Endothelial cell of umbilical vein (primary cell): ENCODE measurements at regions not wholly inside any gene's neighbourhood (a gene's known extent, or its start where the extent isn't known, plus 50 kb on each side); places are given as distances from the start of the nearest gene placed in this dataset.

Experiments
- BruUV-seq: library from RNA; stranded (reverse); fragments of 400-500 nt; replicated peaks from 2 replicates; lab custom pipeline; 2021; lab: Mats Ljungman, UMichigan
- CTCF ChIA-PET: fragments of 300-600, 350-600 bp; sonication (Branson Sonifier 250); formaldehyde crosslinking; loops from one replicate; lab custom pipeline; 2021; ENCODE audit warnings: antibody characterized with exemption, inconsistent platforms; lab: Charles Lee
- POLR2A ChIA-PET: fragments of 300-600, 350-600 bp; sonication (Branson Sonifier 250); formaldehyde crosslinking; loops from one replicate; lab custom pipeline; 2021; ENCODE audit warnings: antibody characterized with exemption, inconsistent platforms; lab: Charles Lee
- DNase-seq: peaks from one replicate; pipeline ENCODE4 v3.0.0-alpha.2; 2011; ENCODE audit warnings: low read depth, low spot score
- FAIRE-seq: peaks from 2 replicates; lab custom pipeline; 2011; peaks lifted over from hg19 to GRCh38; lab: Jason Lieb, UNC
- H2AFZ ChIP-seq: 2 replicates; pipeline ENCODE4 v1.6.0; 2012; ENCODE audit warnings: low read depth, low read length, control low read depth, inconsistent platforms
- H3K27ac ChIP-seq: 2 replicates; pipeline ENCODE4 v1.5.1; 2011; ENCODE audit warnings: low read depth, mild to moderate bottlenecking, control low read depth, low read length, moderate library complexity; ENCODE audit not compliant: insufficient read depth
- H3K27me3 ChIP-seq, 2 experiments: 2 replicates each; pipeline versions ENCODE4 v1.6.0 to v1.6.1; 2011; ENCODE audit warnings: low read length in 2 of 2, mixed read lengths in 1 of 2; ENCODE audit not compliant: control insufficient read depth in 2 of 2, insufficient read depth in 2 of 2
- H3K36me3 ChIP-seq, 2 experiments: 2 replicates in 1 of 2; 3 replicates in 1 of 2; pipeline ENCODE4 v1.5.1; 2011; ENCODE audit warnings: low read length in 2 of 2, mild to moderate bottlenecking in 1 of 2, moderate library complexity in 1 of 2; ENCODE audit not compliant: control insufficient read depth in 2 of 2, insufficient read depth in 2 of 2; ENCODE audit errors: extremely low read depth in 1 of 2
- H3K4me1 ChIP-seq: 3 replicates; pipeline ENCODE4 v1.5.1; 2011; ENCODE audit warnings: mild to moderate bottlenecking, low read length; ENCODE audit not compliant: control insufficient read depth, insufficient read depth; ENCODE audit errors: extremely low read depth
- H3K4me2 ChIP-seq: 2 replicates; pipeline ENCODE4 v1.6.1; 2011; ENCODE audit warnings: low read length, control low read depth, mixed read lengths; ENCODE audit not compliant: insufficient read depth
- H3K4me3 ChIP-seq, 3 experiments: fragments of 200-600 bp in 1 of 3; sonication (generic), shearing (Covaris generic) in 1 of 3; replicated peaks in 1 of 3; 2 replicates each; pipeline ENCODE4 v1.5.1; 2011 to 2016; ENCODE audit warnings: control low read depth in 3 of 3, low read length in 3 of 3, mild to moderate bottlenecking in 2 of 3, inconsistent platforms in 1 of 3, low read depth in 1 of 3, moderate library complexity in 1 of 3; ENCODE audit not compliant: insufficient read depth in 1 of 3
- H3K79me2 ChIP-seq: 2 replicates; pipeline ENCODE4 v1.6.0; 2012; ENCODE audit warnings: low read length, inconsistent platforms; ENCODE audit not compliant: control insufficient read depth, insufficient read depth
- H3K9ac ChIP-seq: replicated peaks from 2 replicates; pipeline ENCODE3; 2011; ENCODE audit warnings: low read length, control low read depth; ENCODE audit not compliant: insufficient read depth; ENCODE audit errors: extremely low read depth
- H3K9me1 ChIP-seq: replicated peaks from 3 replicates; pipeline ENCODE4 v1.6.0; 2011; ENCODE audit warnings: mild to moderate bottlenecking, low read length; ENCODE audit not compliant: control insufficient read depth, insufficient read depth; ENCODE audit errors: extremely low read depth
- H3K9me3 ChIP-seq: replicated peaks from 2 replicates; pipeline ENCODE4 v1.5.1; 2012; ENCODE audit warnings: low read length, inconsistent platforms; ENCODE audit not compliant: control insufficient read depth, insufficient read depth
- H4K20me1 ChIP-seq: replicated peaks from 2 replicates; pipeline ENCODE3; 2011; ENCODE audit warnings: mild to moderate bottlenecking, low read length; ENCODE audit not compliant: control insufficient read depth, insufficient read depth; ENCODE audit errors: extremely low read depth
- CTCF ChIP-seq, 2 donors: IDR thresholded peaks; 1 replicate in 1 of 2; 2 replicates in 1 of 2; pipeline ENCODE4 v1.5.1; 2011; ENCODE audit warnings: low read length in 2 of 2, mild to moderate bottlenecking in 2 of 2, moderate library complexity in 2 of 2, control low read depth in 1 of 2, inconsistent platforms in 1 of 2, low read depth in 1 of 2; ENCODE audit not compliant: insufficient read depth in 1 of 2; ENCODE audit errors: extremely low read depth in 1 of 2
- EZH2 ChIP-seq: IDR thresholded peaks from 2 replicates; pipeline ENCODE4 v1.6.1; 2012; ENCODE audit warnings: borderline replicate concordance, low read depth, mild to moderate bottlenecking, moderate library complexity, low read length, inconsistent platforms; ENCODE audit not compliant: severe bottlenecking
- FOS ChIP-seq: IDR thresholded peaks from 2 replicates; pipeline ENCODE4 v1.6.1; 2011; ENCODE audit warnings: mild to moderate bottlenecking, low read length, moderate library complexity, borderline replicate concordance; ENCODE audit not compliant: insufficient read depth
- GATA2 ChIP-seq: IDR thresholded peaks from 2 replicates; pipeline ENCODE4 v1.7.0; 2011; ENCODE audit warnings: low read depth, mild to moderate bottlenecking, moderate library complexity, mixed read lengths, low read length; ENCODE audit not compliant: insufficient read length, insufficient read depth
- JUN ChIP-seq: IDR thresholded peaks from 2 replicates; pipeline ENCODE4 v1.6.1; 2011; ENCODE audit warnings: borderline replicate concordance, low read depth; ENCODE audit not compliant: insufficient read length, insufficient read depth
- MYC ChIP-seq: IDR thresholded peaks from one replicate; pipeline ENCODE4 v1.6.1; 2011; ENCODE audit warnings: mild to moderate bottlenecking, low read depth, low read length
- POLR2A ChIP-seq: IDR thresholded peaks from 2 replicates; pipeline ENCODE4 v1.6.1; 2012; ENCODE audit warnings: low read depth, mild to moderate bottlenecking, control low read depth, low read length
- POLR2AphosphoS5 ChIP-seq: IDR thresholded peaks from 2 replicates; pipeline ENCODE4 v1.6.1; 2012; ENCODE audit warnings: low read depth, mild to moderate bottlenecking, control low read depth, low read length, moderate library complexity; ENCODE audit not compliant: insufficient read depth
- dilution Hi-C: fragments of 300-500 bp; cut with MboI; formaldehyde crosslinking; loops from one replicate; pipeline ENCODE4 v1.15.0; 2019; ENCODE audit warnings: low sequenced_read_pairs; ENCODE audit not compliant: extremely low pct_ligation_motif_present
- intact Hi-C: fragments of 100-400 bp; cut with micrococcal nuclease; formaldehyde crosslinking; loops from one replicate; pipeline ENCODE4 v1.10.0; 2022
- TF ChIP-seq, protein P1 (sequence below): IDR thresholded peaks from 2 replicates; pipeline ENCODE4 v1.6.1; 2011; ENCODE audit not compliant: insufficient read depth, insufficient read length

GRCh38 chrX:122087341-122087740 lies 1039.9 kb downstream of the GLUD2 start:
- TF ChIP-seq CTCF (IDR thresholded peaks at IDR 0.05; ENCODE audit: extremely low read depth in 1 of 2, insufficient read depth in 1 of 2, low read depth in 1 of 2, low read length in 2 of 2) (no peak), POLR2AphosphoS5 (no peak), POLR2A (no peak), EZH2 (no peak), FOS (no peak), MYC (no peak), JUN (no peak), GATA2 (no peak)
- TF ChIP-seq, protein P1, sequence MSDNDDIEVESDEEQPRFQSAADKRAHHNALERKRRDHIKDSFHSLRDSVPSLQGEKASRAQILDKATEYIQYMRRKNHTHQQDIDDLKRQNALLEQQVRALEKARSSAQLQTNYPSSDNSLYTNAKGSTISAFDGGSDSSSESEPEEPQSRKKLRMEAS: no peak
- H3K9ac ChIP-seq: no peak overlapping the region
- H3K9me1 ChIP-seq: no peaks in the 10 kb centered on the region
- H4K20me1 ChIP-seq: no peaks in the 10 kb centered on the region
- no peak for FAIRE-seq
- BruUV-seq: no TSS peak
- no peaks in the 10 kb centered on the region for H3K36me3 ChIP-seq
- no peaks in the 10 kb centered on the region for H3K27me3 ChIP-seq
- DNase-seq: no peak
- dilution Hi-C loops: no loop called here
- POLR2A ChIA-PET: no interaction called here
- no peak overlapping the region for H2AFZ ChIP-seq
- no peaks in the 10 kb centered on the region for H3K79me2 ChIP-seq
- H3K27ac ChIP-seq: no peak overlapping the region
- no peaks in the 10 kb centered on the region for H3K4me1 ChIP-seq
- intact Hi-C loops: no loop called here
- H3K4me3 ChIP-seq: no peak overlapping the region
- H3K9me3 ChIP-seq: no peaks in the 10 kb centered on the region
- no peak overlapping the region for H3K4me2 ChIP-seq
- CTCF ChIA-PET: no interaction called here
